ENCODE measurements at regions not wholly inside any gene's neighbourhood (a gene's known extent, or its start where the extent isn't known, plus 50 kb on each side); places are given as distances from the start of the nearest gene placed in this dataset.

- ATAC-seq = no peak
- H3K4me1 ChIP-seq = no peaks in the 10 kb centered on the region
- intact Hi-C loops (cut with DNase I) = no loop called here
- H3K27me3 ChIP-seq = no peaks in the 10 kb centered on the region
- DNase-seq = no peak
- TF ChIP-seq CTCF (IDR thresholded peaks at IDR 0.05) = no peak
- no peaks in the 10 kb centered on the region for H3K36me3 ChIP-seq
- no peak overlapping the region for H3K27ac ChIP-seq
- H3K4me3 ChIP-seq = no peak overlapping the region
- H3K9me3 ChIP-seq = no peaks in the 10 kb centered on the region
These were observed 432.1 kb upstream of the DCC start for GRCh38 chr18:51907687-51908597.

GRCh38 chr18:51908598-51908944, 431.4 kb upstream of the DCC start:
- Histone ChIP-seq H3K27ac (no peak overlapping the region), H3K4me3 (no peak overlapping the region), H3K36me3 (no peaks in the 10 kb centered on the region), H3K4me1 (no peaks in the 10 kb centered on the region), H3K27me3 (no peaks in the 10 kb centered on the region), H3K9me3 (no peaks in the 10 kb centered on the region)
- intact Hi-C loops (cut with DNase I) = no loop called here
- DNase-seq (no peak), ATAC-seq (no peak)
- no peak for TF ChIP-seq CTCF (IDR thresholded peaks at IDR 0.05)

GRCh38 chr18:51911584-51911983, 428.4 kb upstream of the DCC start:
- no peaks in the 10 kb centered on the region for H3K27me3 ChIP-seq
- no peak overlapping the region for H3K4me3 ChIP-seq
- no peak overlapping the region for H3K27ac ChIP-seq
- intact Hi-C loops (cut with DNase I) = no loop called here
- no peaks in the 10 kb centered on the region for H3K9me3 ChIP-seq
- no peaks in the 10 kb centered on the region for H3K36me3 ChIP-seq
- no peak for DNase-seq
- H3K4me1 ChIP-seq = no peaks in the 10 kb centered on the region
- no peak for TF ChIP-seq CTCF (IDR thresholded peaks at IDR 0.05)
- no peak for ATAC-seq

- H3K36me3 ChIP-seq = no peaks in the 10 kb centered on the region
- H3K4me3 ChIP-seq = no peak overlapping the region
- DNase-seq (no peak), ATAC-seq (no peak)
- H3K4me1 ChIP-seq = no peaks in the 10 kb centered on the region
- no peaks in the 10 kb centered on the region for H3K9me3 ChIP-seq
- TF ChIP-seq CTCF (IDR thresholded peaks at IDR 0.05) = no peak
- H3K27me3 ChIP-seq = no peaks in the 10 kb centered on the region
- intact Hi-C loops (cut with DNase I) = no loop called here
- H3K27ac ChIP-seq = no peak overlapping the region
These were observed 427.6 kb upstream of the DCC start for GRCh38 chr18:51912381-51912780.

GRCh38 chr18:51915176-51915575, 424.8 kb upstream of the DCC start:
- H3K27me3 ChIP-seq = no peaks in the 10 kb centered on the region
- H3K4me1 ChIP-seq = no peaks in the 10 kb centered on the region
- intact Hi-C loops (cut with DNase I) = no loop called here
- DNase-seq (no peak), ATAC-seq (no peak)
- H3K36me3 ChIP-seq = no peaks in the 10 kb centered on the region
- no peak for TF ChIP-seq CTCF (IDR thresholded peaks at IDR 0.05)
- H3K27ac ChIP-seq = no peak overlapping the region
- no peaks in the 10 kb centered on the region for H3K9me3 ChIP-seq
- H3K4me3 ChIP-seq = no peak overlapping the region
